Transverse colon (tissue), 4 donors: ENCODE measurements at regions not wholly inside any gene's neighbourhood (a gene's known extent, or its start where the extent isn't known, plus 50 kb on each side); places are given as distances from the start of the nearest gene placed in this dataset.

Experiments
- EP300 ChIP-seq: sonication (generic); formaldehyde crosslinking; IDR thresholded peaks from one replicate; pipeline ENCODE4 v1.6.1; 2017; ENCODE audit warnings: antibody characterized with exemption, low read depth
- POLR2A ChIP-seq: fragments of 450-650 bp; IDR thresholded peaks from one replicate; pipeline ENCODE4 v1.6.1; 2016; ENCODE audit warnings: antibody characterized with exemption, mild to moderate bottlenecking, moderate library complexity
- POLR2AphosphoS5 ChIP-seq, 3 donors: sonication (generic); formaldehyde crosslinking; IDR thresholded peaks; one replicate each; pipeline ENCODE4 v1.6.1; 2016; ENCODE audit warnings: antibody characterized with exemption in 3 of 3
- TF ChIP-seq, protein P1 (sequence below), 5 experiments: fragments of 200-600 bp in 3 of 5; fragments of 450-650 bp in 2 of 5; sonication (generic) in 3 of 5; IDR thresholded peaks; 1 replicate in 2 of 5; 2 replicates in 3 of 5; pipeline ENCODE4 v1.5.1; 2016 to 2017; ENCODE audit warnings: antibody characterized with exemption in 5 of 5, inconsistent platforms in 3 of 5, mild to moderate bottlenecking in 2 of 5, moderate library complexity in 1 of 5

DNA sequence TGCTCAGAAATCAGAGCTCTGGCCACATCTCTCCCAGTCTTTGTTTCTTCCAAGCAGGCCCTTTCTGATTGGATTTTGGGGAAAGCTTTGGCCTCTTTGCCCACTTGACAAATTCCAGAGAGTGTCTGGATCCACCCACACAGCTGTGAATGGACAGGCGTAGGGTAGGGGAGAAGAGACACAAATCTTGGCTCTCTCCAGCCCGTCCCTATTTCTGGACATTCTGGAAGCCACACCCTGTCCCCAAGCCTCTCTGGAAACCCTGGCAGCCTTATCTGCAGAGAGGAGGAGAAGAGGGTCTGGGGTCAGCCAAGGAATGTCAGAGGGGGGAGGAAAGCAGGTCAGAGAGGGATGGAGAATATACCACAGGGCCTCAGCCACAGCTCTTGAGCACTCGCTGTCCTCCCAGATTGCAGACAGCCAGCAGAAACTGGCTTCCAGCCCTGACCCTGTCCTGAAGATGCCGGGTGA lies 59.5 kb upstream of the WNT11 start:
- TF ChIP-seq, protein P1, sequence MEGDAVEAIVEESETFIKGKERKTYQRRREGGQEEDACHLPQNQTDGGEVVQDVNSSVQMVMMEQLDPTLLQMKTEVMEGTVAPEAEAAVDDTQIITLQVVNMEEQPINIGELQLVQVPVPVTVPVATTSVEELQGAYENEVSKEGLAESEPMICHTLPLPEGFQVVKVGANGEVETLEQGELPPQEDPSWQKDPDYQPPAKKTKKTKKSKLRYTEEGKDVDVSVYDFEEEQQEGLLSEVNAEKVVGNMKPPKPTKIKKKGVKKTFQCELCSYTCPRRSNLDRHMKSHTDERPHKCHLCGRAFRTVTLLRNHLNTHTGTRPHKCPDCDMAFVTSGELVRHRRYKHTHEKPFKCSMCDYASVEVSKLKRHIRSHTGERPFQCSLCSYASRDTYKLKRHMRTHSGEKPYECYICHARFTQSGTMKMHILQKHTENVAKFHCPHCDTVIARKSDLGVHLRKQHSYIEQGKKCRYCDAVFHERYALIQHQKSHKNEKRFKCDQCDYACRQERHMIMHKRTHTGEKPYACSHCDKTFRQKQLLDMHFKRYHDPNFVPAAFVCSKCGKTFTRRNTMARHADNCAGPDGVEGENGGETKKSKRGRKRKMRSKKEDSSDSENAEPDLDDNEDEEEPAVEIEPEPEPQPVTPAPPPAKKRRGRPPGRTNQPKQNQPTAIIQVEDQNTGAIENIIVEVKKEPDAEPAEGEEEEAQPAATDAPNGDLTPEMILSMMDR (IDR thresholded peaks at IDR 0.05): no peak
- TF ChIP-seq POLR2A (no peak), POLR2AphosphoS5 (IDR thresholded peaks at IDR 0.05) (no peak), EP300 (no peak)
